ENCODE measurements at regions not wholly inside any gene's neighbourhood (a gene's known extent, or its start where the extent isn't known, plus 50 kb on each side); places are given as distances from the start of the nearest gene placed in this dataset.

DNA sequence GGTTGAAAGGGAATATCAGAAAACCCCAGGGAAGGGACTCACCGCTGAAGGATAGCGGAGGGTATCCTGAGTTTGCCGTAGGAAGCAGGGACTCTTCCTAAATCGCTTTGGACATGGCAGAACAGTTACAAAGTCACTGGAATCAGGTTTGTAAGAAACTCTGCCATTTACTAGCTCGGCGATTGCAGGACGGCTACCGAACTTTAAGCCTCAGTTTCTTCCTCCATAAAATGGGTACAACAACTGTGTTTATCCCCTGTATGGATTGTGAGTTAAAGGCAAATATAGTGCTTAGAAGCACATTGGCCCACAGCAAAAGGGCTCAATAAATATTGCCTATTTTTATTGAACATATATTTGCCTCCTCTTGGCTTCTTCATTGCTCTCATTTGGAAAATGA, 90.6 kb downstream of the MAF start:
- TF ChIP-seq ZNF624 (tag by site-specific recombination; IDR thresholded peaks at IDR 0.05) = no peak
- TF ChIP-seq, protein P1, sequence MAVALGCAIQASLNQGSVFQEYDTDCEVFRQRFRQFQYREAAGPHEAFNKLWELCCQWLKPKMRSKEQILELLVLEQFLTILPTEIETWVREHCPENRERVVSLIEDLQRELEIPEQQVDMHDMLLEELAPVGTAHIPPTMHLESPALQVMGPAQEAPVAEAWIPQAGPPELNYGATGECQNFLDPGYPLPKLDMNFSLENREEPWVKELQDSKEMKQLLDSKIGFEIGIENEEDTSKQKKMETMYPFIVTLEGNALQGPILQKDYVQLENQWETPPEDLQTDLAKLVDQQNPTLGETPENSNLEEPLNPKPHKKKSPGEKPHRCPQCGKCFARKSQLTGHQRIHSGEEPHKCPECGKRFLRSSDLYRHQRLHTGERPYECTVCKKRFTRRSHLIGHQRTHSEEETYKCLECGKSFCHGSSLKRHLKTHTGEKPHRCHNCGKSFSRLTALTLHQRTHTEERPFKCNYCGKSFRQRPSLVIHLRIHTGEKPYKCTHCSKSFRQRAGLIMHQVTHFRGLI (tag by site-specific recombination; IDR thresholded peaks at IDR 0.05) = no peak
- TF ChIP-seq, protein P2, sequence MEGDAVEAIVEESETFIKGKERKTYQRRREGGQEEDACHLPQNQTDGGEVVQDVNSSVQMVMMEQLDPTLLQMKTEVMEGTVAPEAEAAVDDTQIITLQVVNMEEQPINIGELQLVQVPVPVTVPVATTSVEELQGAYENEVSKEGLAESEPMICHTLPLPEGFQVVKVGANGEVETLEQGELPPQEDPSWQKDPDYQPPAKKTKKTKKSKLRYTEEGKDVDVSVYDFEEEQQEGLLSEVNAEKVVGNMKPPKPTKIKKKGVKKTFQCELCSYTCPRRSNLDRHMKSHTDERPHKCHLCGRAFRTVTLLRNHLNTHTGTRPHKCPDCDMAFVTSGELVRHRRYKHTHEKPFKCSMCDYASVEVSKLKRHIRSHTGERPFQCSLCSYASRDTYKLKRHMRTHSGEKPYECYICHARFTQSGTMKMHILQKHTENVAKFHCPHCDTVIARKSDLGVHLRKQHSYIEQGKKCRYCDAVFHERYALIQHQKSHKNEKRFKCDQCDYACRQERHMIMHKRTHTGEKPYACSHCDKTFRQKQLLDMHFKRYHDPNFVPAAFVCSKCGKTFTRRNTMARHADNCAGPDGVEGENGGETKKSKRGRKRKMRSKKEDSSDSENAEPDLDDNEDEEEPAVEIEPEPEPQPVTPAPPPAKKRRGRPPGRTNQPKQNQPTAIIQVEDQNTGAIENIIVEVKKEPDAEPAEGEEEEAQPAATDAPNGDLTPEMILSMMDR (tag by site-specific recombination; IDR thresholded peaks at IDR 0.05) = no peak
- no peak for TF ChIP-seq ZNF214 (tag by site-specific recombination; IDR thresholded peaks at IDR 0.05; ENCODE audit: borderline replicate concordance)
- no peak for TF ChIP-seq ZNF292 (tag by site-specific recombination; IDR thresholded peaks at IDR 0.05; ENCODE audit: borderline replicate concordance, low read depth)

All from HEK293 (cell line).